ENCODE measurements at regions not wholly inside any gene's neighbourhood (a gene's known extent, or its start where the extent isn't known, plus 50 kb on each side); places are given as distances from the start of the nearest gene placed in this dataset.

DNA sequence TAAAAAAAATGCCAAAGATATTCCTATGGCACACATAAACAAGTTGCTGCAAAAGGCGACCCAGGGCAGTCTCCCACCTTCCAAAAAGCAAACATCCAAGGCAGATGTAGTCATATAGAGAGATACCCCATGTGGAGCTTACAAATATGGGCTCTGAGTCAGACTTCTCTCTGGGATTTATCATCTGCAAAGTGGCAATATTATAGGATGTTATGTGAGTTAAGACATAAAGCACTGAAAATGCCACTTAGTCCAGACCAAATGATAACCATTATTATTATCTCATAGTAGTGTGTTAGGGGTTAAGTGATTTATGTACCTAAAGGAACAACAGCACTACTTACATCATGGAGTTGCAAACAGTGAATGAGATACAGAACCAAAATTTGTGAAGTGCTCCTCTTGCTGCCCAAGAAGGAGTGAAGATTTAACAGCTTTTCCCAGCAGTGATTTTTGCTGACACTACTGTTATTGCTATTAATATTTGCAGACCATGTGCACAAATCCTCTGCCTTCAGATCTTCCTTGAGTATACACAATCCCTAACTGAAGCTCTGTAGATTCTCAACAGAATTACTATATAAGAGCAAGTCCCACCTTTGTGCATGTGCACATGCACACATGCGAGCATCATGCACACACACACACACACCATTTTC, 560.0 kb upstream of the SALL1 start:
- peaks cover 11 to 13% of the 10 kb centered on the region in 2 donors for H3K9me3 Mint-ChIP-seq
- no peaks in the 10 kb centered on the region for H3K27me3 Mint-ChIP-seq
- no peak overlapping the region for H3K27ac Mint-ChIP-seq
- no peaks in the 10 kb centered on the region for H3K36me3 Mint-ChIP-seq
- no peaks in the 10 kb centered on the region for H3K4me1 Mint-ChIP-seq
- H3K4me3 Mint-ChIP-seq = no peak overlapping the region
- ATAC-seq (replicated peaks) (no peak), DNase-seq (no peak)

DNA sequence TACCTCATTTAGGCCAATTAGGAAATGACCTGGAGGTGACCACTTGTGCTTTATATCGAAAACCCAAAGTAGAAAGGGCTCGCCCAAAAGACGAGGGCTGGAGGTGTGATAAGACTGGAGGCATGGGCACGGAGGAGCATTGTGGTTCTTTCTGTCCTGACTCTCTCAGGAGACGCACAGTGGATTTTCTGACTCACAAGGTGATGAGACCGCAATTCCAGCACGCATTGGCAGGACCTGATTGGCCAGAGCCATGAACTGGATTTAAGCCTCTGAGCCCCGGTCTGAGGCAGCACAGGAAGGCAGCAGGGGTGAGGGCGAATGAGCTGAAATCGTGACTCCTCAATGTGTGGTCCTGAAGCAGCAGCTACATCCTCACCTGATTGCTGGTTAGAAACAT, 559.1 kb upstream of the SALL1 start:
- H3K27ac Mint-ChIP-seq = no peak overlapping the region
- DNase-seq (no peak), ATAC-seq (replicated peaks) (no peak)
- peaks cover 9 to 13% of the 10 kb centered on the region in 2 donors for H3K9me3 Mint-ChIP-seq
- H3K4me1 Mint-ChIP-seq = no peaks in the 10 kb centered on the region
- no peaks in the 10 kb centered on the region for H3K27me3 Mint-ChIP-seq
- no peak overlapping the region for H3K4me3 Mint-ChIP-seq
- H3K36me3 Mint-ChIP-seq = no peaks in the 10 kb centered on the region

DNA sequence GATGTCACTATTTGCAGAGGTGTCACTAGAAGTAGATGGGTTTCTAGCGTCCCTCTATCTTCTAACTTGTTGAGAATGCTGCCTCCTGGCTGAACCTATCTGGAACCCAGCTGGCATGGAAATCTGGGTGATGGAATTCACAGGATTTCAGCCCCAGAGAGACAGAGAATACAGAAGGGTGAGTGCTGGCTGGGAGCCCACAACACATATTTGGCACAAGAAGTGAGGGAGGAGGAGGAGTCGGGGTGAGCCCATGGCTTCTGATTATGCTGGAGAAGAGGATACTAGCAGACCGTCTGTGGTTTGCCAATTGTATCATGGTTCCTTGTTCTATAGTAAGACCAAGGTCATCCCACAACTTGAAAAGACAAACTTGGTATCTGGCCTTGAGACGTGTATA, 557.8 kb upstream of the SALL1 start:
- Mint-ChIP-seq H3K4me3 (no peak overlapping the region), H3K36me3 (peaks cover 1 to 4% of the 10 kb centered on the region in 2 donors), H3K27me3 (no peaks in the 10 kb centered on the region), H3K27ac (no peak overlapping the region), H3K9me3 (peaks cover 16 to 18% of the 10 kb centered on the region in 2 donors), H3K4me1 (no peaks in the 10 kb centered on the region)
- DNase-seq = no peak
- ATAC-seq (replicated peaks) = no peak

DNA sequence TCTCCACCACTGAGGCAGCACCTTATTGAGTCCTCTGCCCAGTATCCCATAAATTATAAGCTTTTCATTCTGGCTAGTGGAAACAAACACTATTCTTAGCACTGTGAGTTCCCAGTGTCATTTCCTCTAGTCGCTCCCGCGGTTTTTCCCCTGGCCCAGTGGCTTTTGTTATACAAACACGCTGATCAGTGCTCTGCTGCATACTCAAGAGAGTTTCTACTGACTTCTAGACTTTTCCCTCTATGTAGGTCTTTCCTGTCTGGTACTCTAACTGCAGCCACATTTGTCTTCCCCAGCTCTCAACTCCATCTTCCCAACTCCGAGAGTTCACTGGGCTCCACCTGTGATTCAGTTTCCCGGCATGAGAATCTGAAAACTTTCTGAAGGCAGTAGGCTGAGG, 556.6 kb upstream of the SALL1 start:
- H3K27ac Mint-ChIP-seq = no peak overlapping the region
- H3K27me3 Mint-ChIP-seq = no peaks in the 10 kb centered on the region
- peaks cover 13 to 16% of the 10 kb centered on the region in 2 donors for H3K9me3 Mint-ChIP-seq

DNA sequence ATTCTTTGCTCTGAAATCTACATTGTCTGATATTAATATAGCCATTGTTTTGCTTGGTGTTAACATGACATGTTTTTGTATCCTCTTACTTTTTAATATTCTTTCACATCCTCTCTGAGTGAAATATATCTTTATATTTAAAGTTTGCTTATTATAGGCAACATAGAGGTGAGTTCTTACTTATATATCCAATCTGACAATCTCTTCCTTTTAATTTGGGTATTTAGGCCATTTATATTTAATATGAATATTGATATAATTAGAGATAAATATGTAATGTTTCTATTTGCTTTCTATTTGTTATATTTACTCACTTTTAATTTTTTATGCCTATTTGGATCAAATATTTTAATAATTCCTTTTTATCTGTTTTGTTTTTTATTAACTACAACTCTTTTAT, 554.1 kb upstream of the SALL1 start:
- no peak for ATAC-seq (replicated peaks)
- H3K27ac Mint-ChIP-seq = no peak overlapping the region
- H3K4me1 Mint-ChIP-seq = no peaks in the 10 kb centered on the region
- peaks cover 1 to 4% of the 10 kb centered on the region in 2 donors for H3K36me3 Mint-ChIP-seq
- peaks cover 13 to 18% of the 10 kb centered on the region in 2 donors for H3K9me3 Mint-ChIP-seq
- no peak overlapping the region for H3K4me3 Mint-ChIP-seq
- no peak for DNase-seq
- no peaks in the 10 kb centered on the region for H3K27me3 Mint-ChIP-seq

More for the DNA sequence above, 556.6 kb upstream of the SALL1 start:
- DNase-seq (no peak), ATAC-seq (replicated peaks) (no peak)
- Mint-ChIP-seq H3K4me3 (no peak overlapping the region), H3K36me3 (peaks cover 1 to 4% of the 10 kb centered on the region in 2 donors), H3K4me1 (no peaks in the 10 kb centered on the region)

DNA sequence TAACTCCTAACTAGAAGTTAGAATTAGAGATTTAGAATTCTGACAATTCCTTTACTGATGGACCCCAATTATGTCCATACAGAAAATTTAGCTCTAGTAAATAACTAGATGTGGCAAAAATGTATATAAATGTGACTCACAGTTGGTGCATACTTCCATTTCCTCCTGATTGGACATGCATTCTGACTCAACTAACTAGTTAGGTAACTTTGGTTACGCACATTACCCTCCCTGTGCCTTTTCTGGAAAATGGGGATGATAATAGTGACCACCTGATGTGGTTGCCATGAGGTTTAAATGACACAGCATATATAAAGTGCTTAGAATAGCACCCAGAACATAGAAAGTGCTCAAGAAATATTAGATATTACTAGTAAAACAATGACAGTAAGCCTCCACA, 550.0 kb upstream of the SALL1 start:
- Mint-ChIP-seq H3K4me3 (no peak overlapping the region), H3K9me3 (peaks cover 10 to 12% of the 10 kb centered on the region in 2 donors), H3K27me3 (no peaks in the 10 kb centered on the region), H3K36me3 (peaks cover 1 to 4% of the 10 kb centered on the region in 2 donors), H3K4me1 (no peaks in the 10 kb centered on the region), H3K27ac (no peak overlapping the region)
- no peak for DNase-seq
- no peak for ATAC-seq (replicated peaks)

DNA sequence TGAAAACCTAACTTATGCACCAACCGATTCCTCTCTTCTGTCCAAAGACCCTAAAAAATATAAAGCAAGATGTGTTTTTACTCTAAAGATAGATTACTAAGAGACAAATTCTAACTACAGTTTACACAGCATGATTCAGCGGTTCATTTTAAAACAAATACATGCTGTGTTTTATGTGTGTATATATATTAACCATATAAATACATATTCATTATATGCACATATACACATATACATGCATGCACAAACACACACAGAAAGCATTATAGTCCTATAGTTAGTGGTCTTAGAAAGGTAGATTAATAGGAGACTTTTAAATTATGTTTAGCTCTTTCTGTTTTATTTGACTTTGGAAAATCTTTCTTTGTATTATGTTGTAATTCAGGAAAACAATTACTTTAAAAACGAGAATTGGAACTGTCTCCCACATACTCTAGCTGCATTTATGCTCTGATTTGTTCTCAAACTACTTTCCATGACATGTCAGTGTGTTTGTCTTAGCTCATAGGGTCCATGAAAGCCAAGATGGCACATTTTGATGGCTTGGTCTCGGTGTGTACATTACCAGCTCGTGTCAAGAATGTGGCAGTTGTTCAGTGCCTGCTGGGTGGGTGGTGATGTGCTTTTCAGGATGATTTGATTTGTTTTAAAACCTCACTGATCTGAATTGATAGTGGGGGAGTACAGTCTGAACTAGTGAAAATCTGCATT, 548.8 kb upstream of the SALL1 start:
- Mint-ChIP-seq H3K36me3 (peaks cover 1 to 4% of the 10 kb centered on the region in 2 donors), H3K27ac (no peak overlapping the region), H3K4me3 (no peak overlapping the region), H3K9me3 (peaks cover 8 to 11% of the 10 kb centered on the region in 2 donors), H3K27me3 (no peaks in the 10 kb centered on the region), H3K4me1 (no peaks in the 10 kb centered on the region)
- DNase-seq (no peak), ATAC-seq (replicated peaks) (no peak)

DNA sequence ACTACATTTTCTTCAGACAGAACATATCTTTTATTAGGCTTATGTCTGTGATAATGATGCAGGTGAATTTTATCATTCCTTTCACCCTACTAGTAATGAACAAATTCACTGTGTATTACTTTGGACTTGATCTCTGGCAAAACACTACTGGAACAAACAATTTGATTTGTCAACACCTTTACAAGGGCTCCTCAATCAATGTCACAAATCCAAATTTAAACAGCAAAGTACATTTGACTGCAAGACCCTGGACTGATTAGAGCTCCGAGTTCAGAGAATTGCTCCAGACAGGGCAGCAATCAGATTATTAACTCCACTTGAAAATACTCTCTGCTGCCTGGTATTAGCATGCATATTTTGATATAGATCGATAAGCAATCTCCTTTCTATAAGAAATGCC, 547.6 kb upstream of the SALL1 start:
- no peaks in the 10 kb centered on the region for H3K27me3 Mint-ChIP-seq
- H3K4me3 Mint-ChIP-seq = no peak overlapping the region
- no peaks in the 10 kb centered on the region for H3K36me3 Mint-ChIP-seq
- no peak overlapping the region for H3K27ac Mint-ChIP-seq
- DNase-seq (no peak), ATAC-seq (replicated peaks) (no peak)
- peaks cover 6 to 10% of the 10 kb centered on the region in 2 donors for H3K9me3 Mint-ChIP-seq
- H3K4me1 Mint-ChIP-seq = no peaks in the 10 kb centered on the region

DNA sequence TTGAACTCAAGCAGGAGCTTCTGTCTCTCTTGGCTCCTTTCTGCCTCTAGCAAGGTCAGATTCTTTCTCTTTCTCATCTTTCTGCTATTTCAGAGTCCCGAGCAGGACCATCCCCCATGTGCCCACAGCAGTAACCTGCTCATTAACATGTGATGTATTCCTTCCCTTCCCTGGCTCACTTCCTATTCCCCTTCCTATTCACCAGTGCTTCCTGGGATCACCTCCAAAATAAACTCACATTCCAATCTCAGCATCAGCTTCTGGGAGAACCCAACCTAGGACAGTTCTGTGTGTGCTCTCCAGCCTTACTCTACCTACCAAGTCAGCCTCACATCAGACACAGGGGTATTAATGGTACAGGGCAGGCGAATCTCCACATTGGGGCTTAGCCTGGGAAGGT, 546.4 kb upstream of the SALL1 start:
- no peak overlapping the region for H3K4me3 Mint-ChIP-seq
- peaks cover 10 to 13% of the 10 kb centered on the region in 2 donors for H3K9me3 Mint-ChIP-seq
- no peaks in the 10 kb centered on the region for H3K36me3 Mint-ChIP-seq
- H3K27me3 Mint-ChIP-seq = no peaks in the 10 kb centered on the region
- no peak overlapping the region for H3K27ac Mint-ChIP-seq
- no peak for DNase-seq
- H3K4me1 Mint-ChIP-seq = no peaks in the 10 kb centered on the region
- ATAC-seq (replicated peaks) = no peak

DNA sequence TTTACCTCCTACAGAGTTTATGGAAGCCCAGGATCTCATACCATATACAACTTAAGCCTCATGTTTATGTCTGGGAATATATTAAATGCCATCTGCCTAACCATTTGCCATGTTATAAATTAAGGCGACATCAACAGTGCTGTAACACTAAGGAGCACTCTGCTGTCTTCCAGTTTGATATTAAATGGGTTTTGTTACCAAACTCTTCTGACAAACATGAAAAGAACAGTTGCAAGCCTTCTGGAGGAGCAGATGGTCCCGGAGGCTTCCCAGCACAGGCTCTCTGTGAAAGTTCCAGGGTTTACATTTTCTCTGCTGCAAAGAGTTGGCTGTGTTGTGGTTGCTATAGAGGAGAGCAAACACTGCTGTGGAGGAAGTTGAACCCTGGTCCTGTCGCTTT, 545.3 kb upstream of the SALL1 start:
- ATAC-seq (replicated peaks) (no peak), DNase-seq (no peak)
- Mint-ChIP-seq H3K9me3 (peaks cover 10 to 11% of the 10 kb centered on the region in 2 donors), H3K4me3 (no peak overlapping the region), H3K27ac (no peak overlapping the region), H3K4me1 (no peaks in the 10 kb centered on the region), H3K27me3 (no peaks in the 10 kb centered on the region), H3K36me3 (no peaks in the 10 kb centered on the region)

DNA sequence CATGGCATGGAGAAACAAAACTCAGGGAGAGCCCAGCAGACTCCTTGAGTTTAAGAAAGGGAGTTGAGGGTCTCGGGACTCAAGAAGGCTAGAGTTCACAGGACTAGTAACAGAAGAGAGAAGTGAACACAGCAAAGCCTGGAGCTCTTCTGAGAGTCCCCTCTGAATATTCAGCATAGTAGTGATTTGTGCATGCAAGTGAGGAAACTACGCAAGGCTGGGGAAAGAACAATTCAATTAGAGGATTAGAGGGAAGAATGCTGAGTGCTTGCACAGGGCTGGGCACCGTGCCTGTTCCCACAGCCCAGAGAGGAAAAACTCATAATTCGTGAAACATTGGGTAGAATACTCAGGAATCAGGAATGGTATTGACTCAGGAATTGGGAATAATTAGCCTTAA, 540.0 kb upstream of the SALL1 start:
- no peak overlapping the region for H3K4me3 Mint-ChIP-seq
- H3K27me3 Mint-ChIP-seq = no peaks in the 10 kb centered on the region
- no peak overlapping the region for H3K27ac Mint-ChIP-seq
- H3K4me1 Mint-ChIP-seq = no peaks in the 10 kb centered on the region
- DNase-seq = no peak
- no peaks in the 10 kb centered on the region for H3K36me3 Mint-ChIP-seq
- H3K9me3 Mint-ChIP-seq = peaks cover 15 to 18% of the 10 kb centered on the region in 2 donors
- no peak for ATAC-seq (replicated peaks)

DNA sequence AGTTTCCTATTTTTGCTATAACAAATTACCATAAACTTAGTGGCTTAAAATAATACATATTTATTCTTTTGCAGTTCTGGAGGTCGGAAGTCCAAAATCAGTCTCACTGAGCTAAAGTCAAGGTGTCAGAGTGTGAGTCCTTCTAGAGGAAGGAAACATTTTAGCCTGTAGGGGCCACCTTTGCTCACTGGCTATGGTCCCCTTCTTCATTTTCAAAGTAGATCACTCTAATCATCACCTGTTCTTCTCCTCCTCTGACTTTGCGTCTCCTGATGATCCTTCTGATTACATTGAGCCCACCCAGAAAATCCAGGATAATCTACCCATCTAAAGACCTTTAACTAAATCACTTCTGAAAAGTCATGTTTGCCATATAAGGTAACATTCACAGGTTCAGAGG, 534.4 kb upstream of the SALL1 start:
- Mint-ChIP-seq H3K36me3 (no peaks in the 10 kb centered on the region), H3K4me3 (no peak overlapping the region), H3K9me3 (peaks cover 4% of the 10 kb centered on the region in 2 donors), H3K27me3 (no peaks in the 10 kb centered on the region), H3K27ac (no peak overlapping the region), H3K4me1 (no peaks in the 10 kb centered on the region)
- ATAC-seq (replicated peaks) = no peak
- no peak for DNase-seq

DNA sequence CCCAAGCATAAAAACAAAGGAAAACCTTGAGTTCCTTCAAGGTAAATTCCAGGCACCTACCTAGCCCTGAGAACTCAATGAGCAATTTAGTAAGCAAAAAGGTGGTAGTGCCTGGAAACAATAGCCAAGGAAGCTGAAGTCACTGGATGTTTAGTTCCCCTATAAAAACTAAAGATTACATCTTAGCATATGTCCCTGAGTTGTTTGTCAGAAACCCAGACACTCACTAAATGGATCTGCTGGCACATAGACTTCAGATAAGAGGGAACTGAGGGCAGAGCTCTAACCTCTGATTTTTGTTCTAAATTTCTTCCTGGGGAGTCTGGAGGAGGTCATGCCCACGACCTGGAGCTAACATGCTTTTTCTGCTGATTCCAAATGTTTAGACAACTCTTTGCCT, 532.8 kb upstream of the SALL1 start:
- Mint-ChIP-seq H3K9me3 (peaks cover 0 to 4% of the 10 kb centered on the region in 2 donors), H3K36me3 (no peaks in the 10 kb centered on the region), H3K4me3 (no peak overlapping the region), H3K4me1 (no peaks in the 10 kb centered on the region), H3K27me3 (no peaks in the 10 kb centered on the region), H3K27ac (no peak overlapping the region)
- DNase-seq (no peak), ATAC-seq (replicated peaks) (no peak)

DNA sequence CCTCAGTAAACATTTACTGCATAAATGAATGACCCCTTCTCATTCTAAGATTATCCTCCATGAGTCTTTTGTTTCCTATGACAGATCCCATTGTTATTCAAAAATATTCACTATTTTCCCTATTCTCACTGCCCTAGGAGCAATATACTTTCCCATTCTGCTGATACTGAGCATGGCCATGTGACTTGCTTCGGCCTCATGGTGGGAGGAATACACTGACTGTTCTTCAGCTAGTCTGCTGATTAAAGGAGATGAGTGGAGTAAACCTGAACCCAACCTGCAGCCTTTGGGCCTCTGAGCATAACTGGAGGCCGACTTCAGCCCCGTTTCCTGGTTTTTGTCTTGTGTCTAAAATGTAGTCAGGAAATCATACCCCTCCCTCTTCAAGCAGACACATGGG, 531.8 kb upstream of the SALL1 start:
- DNase-seq (no peak), ATAC-seq (replicated peaks) (no peak)
- peaks cover 0 to 5% of the 10 kb centered on the region in 2 donors for H3K9me3 Mint-ChIP-seq
- H3K4me3 Mint-ChIP-seq = no peak overlapping the region
- H3K27me3 Mint-ChIP-seq = no peaks in the 10 kb centered on the region
- no peaks in the 10 kb centered on the region for H3K36me3 Mint-ChIP-seq
- H3K4me1 Mint-ChIP-seq = no peaks in the 10 kb centered on the region
- no peak overlapping the region for H3K27ac Mint-ChIP-seq

DNA sequence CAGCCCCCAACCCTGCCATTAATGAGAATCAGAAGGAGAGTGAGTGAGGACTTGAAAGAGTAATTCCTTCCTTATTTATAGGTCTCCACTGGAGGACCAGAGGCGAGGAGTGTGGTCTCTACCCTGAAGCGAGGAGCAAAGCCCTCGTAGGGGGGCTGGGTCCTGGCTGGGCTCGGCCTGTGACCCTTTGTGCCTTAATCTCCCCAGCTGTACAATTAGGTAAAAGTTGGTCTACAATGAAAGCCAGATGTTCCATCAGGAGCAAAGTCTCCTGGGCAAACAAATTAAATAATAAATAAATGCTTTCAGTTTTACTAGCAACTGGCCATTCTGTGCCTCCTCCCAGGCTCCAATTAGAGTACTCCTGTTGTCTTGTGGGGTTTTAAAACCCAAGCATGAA, 523.5 kb upstream of the SALL1 start:
- no peaks in the 10 kb centered on the region for H3K4me1 Mint-ChIP-seq
- no peaks in the 10 kb centered on the region for H3K36me3 Mint-ChIP-seq
- no peak for ATAC-seq (replicated peaks)
- no peaks in the 10 kb centered on the region for H3K27me3 Mint-ChIP-seq
- DNase-seq = no peak
- no peak overlapping the region for H3K27ac Mint-ChIP-seq
- H3K4me3 Mint-ChIP-seq = no peak overlapping the region
- peaks cover 0 to 5% of the 10 kb centered on the region in 2 donors for H3K9me3 Mint-ChIP-seq
